Activated CD4-positive, alpha-beta T cell treated with anti-CD3 and anti-CD28 coated beads for 1 hour (primary cell): ENCODE measurements at regions not wholly inside any gene's neighbourhood (a gene's known extent, or its start where the extent isn't known, plus 50 kb on each side); places are given as distances from the start of the nearest gene placed in this dataset.

Experiments used
- DNase-seq: peaks from one replicate; pipeline ENCODE4 v3.0.0-alpha.2; 2020

GRCh38 chr13:71068041-71068440 is 799.0 kb downstream of the DACH1 start:
- no peak for DNase-seq

- DNase-seq: no peak
Measured at GRCh38 chr13:71067165-71067815, 799.7 kb downstream of the DACH1 start.

GRCh38 chr13:71056581-71056980 is 810.4 kb downstream of the DACH1 start:
- no peak for DNase-seq

GRCh38 chr13:71055644-71056043 is 811.4 kb downstream of the DACH1 start:
- DNase-seq: no peak

GRCh38 chr13:71055047-71055446 is 812.0 kb downstream of the DACH1 start:
- no peak for DNase-seq

- DNase-seq: no peak
Measured at GRCh38 chr13:71054358-71054757, 812.6 kb downstream of the DACH1 start.

- no peak for DNase-seq
Measured at GRCh38 chr13:71051573-71051972, 815.4 kb downstream of the DACH1 start.

GRCh38 chr13:71046360-71047079 is 820.5 kb downstream of the DACH1 start:
- no peak for DNase-seq

GRCh38 chr13:71045101-71045500 is 821.9 kb downstream of the DACH1 start:
- no peak for DNase-seq

- no peak for DNase-seq
Measured at GRCh38 chr13:71039440-71039839, 827.6 kb downstream of the DACH1 start.

GRCh38 chr13:71034018-71034417 is 833.0 kb downstream of the DACH1 start:
- DNase-seq: no peak

GRCh38 chr13:71033026-71033425 is 834.0 kb downstream of the DACH1 start:
- no peak for DNase-seq

GRCh38 chr13:71030784-71031183 is 836.2 kb downstream of the DACH1 start:
- no peak for DNase-seq

- no peak for DNase-seq
Measured at GRCh38 chr13:71028884-71029283, 838.1 kb downstream of the DACH1 start.

- DNase-seq: no peak
Measured at GRCh38 chr13:71021825-71022422, 845.1 kb downstream of the DACH1 start.

GRCh38 chr13:71018995-71019394 is 848.0 kb downstream of the DACH1 start:
- DNase-seq: no peak

- DNase-seq: no peak
Measured at GRCh38 chr13:71018544-71018943, 848.5 kb downstream of the DACH1 start.

- no peak for DNase-seq
Measured at GRCh38 chr13:71017607-71018006, 849.4 kb downstream of the DACH1 start.

- no peak for DNase-seq
Measured at GRCh38 chr13:71015516-71015915, 851.5 kb downstream of the DACH1 start.

GRCh38 chr13:71015021-71015420 is 852.0 kb downstream of the DACH1 start:
- no peak for DNase-seq

GRCh38 chr13:71005919-71006318 is 861.1 kb downstream of the DACH1 start:
- no peak for DNase-seq

GRCh38 chr13:70995338-70995737 is 871.7 kb downstream of the DACH1 start:
- DNase-seq: no peak

GRCh38 chr13:70994191-70994590 is 872.8 kb downstream of the DACH1 start:
- DNase-seq: no peak

GRCh38 chr13:70987043-70987442 is 878.8 kb upstream of the KLHL1 start:
- DNase-seq: no peak
